ENCODE measurements at regions not wholly inside any gene's neighbourhood (a gene's known extent, or its start where the extent isn't known, plus 50 kb on each side); places are given as distances from the start of the nearest gene placed in this dataset.

GRCh38 chr3:127406309-127407025 lies 118.6 kb upstream of the PRR20G start:
- H3K4me1 ChIP-seq, result no peaks in the 10 kb centered on the region
- no peak overlapping the region for H3K27ac ChIP-seq
- H3K36me3 ChIP-seq, result no peaks in the 10 kb centered on the region
- WGBS, 2 donors (ENCODE audit: low coverage in 1 of 2), result 73% methylated on average over 14 of the region's 14 CpGs; no CpG with 5 or more reads in 1 of the 2 donors
- H3K27me3 ChIP-seq, result peaks cover 18% of the 10 kb centered on the region
- in situ Hi-C loops (cut with MboI; ENCODE audit: low pct_ligation_motif_present in 1 of 4, low pct_unique_long_range_greater_than_20kb in 1 of 4, low sequenced_read_pairs in 3 of 4), result no loop called here
- intact Hi-C loops (cut with DNase I; ENCODE audit: low total_unique reads), result no loop called here
- H3K4me3 ChIP-seq, result no peak overlapping the region
- H3K9me3 ChIP-seq, result no peaks in the 10 kb centered on the region
- DNase-seq, result peak; percentile 8
- TF ChIP-seq EP300 (IDR thresholded peaks at IDR 0.05; ENCODE audit: low read depth), result no peak
- TF ChIP-seq CTCF (IDR thresholded peaks at IDR 0.05), result peak in 1 of 5 experiments; percentile 10

GRCh38 chr3:127405791-127406190 lies 117.9 kb upstream of the PRR20G start:
- 88% methylated on average over 10 of the region's 10 CpGs; no CpG with 5 or more reads in 1 of the 2 donors for WGBS, 2 donors (ENCODE audit: low coverage in 1 of 2)
- Histone ChIP-seq H3K9me3 (no peaks in the 10 kb centered on the region), H3K27me3 (peaks cover 18% of the 10 kb centered on the region), H3K4me3 (no peak overlapping the region), H3K27ac (no peak overlapping the region), H3K4me1 (no peaks in the 10 kb centered on the region), H3K36me3 (no peaks in the 10 kb centered on the region)
- intact Hi-C loops (cut with DNase I; ENCODE audit: low total_unique reads), result no loop called here
- in situ Hi-C loops (cut with MboI; ENCODE audit: low pct_ligation_motif_present in 1 of 4, low pct_unique_long_range_greater_than_20kb in 1 of 4, low sequenced_read_pairs in 3 of 4), result no loop called here
- TF ChIP-seq EP300 (IDR thresholded peaks at IDR 0.05; ENCODE audit: low read depth) (no peak), CTCF (IDR thresholded peaks at IDR 0.05) (no peak), POLR2AphosphoS5 (IDR thresholded peaks at IDR 0.05) (no peak), POLR2A (IDR thresholded peaks at IDR 0.05) (no peak)
- DNase-seq, result no peak

- Histone ChIP-seq H3K27me3 (peaks cover 18% of the 10 kb centered on the region), H3K9me3 (no peaks in the 10 kb centered on the region), H3K4me1 (no peaks in the 10 kb centered on the region), H3K36me3 (no peaks in the 10 kb centered on the region), H3K27ac (no peak overlapping the region), H3K4me3 (no peak overlapping the region)
- WGBS, 2 donors (ENCODE audit: low coverage in 1 of 2), result 76% methylated on average over 8 of the region's 8 CpGs; no CpG with 5 or more reads in 1 of the 2 donors
- intact Hi-C loops (cut with DNase I; ENCODE audit: low total_unique reads) (no loop called here), in situ Hi-C loops (cut with MboI; ENCODE audit: low pct_ligation_motif_present in 1 of 4, low pct_unique_long_range_greater_than_20kb in 1 of 4, low sequenced_read_pairs in 3 of 4) (no loop called here)
- DNase-seq, result no peak
- no peak for TF ChIP-seq EP300 (IDR thresholded peaks at IDR 0.05; ENCODE audit: low read depth)
- TF ChIP-seq POLR2AphosphoS5 (IDR thresholded peaks at IDR 0.05), result no peak
- TF ChIP-seq CTCF (IDR thresholded peaks at IDR 0.05), result no peak
- TF ChIP-seq POLR2A (IDR thresholded peaks at IDR 0.05), result no peak
Measured at GRCh38 chr3:127405010-127405598, 117.3 kb upstream of the PRR20G start.

GRCh38 chr3:127404221-127405009 lies 116.6 kb upstream of the PRR20G start:
- H3K27me3 ChIP-seq, result peaks cover 14% of the 10 kb centered on the region
- no peaks in the 10 kb centered on the region for H3K36me3 ChIP-seq
- H3K4me1 ChIP-seq, result no peaks in the 10 kb centered on the region
- no peak for DNase-seq
- H3K4me3 ChIP-seq, result no peak overlapping the region
- intact Hi-C loops (cut with DNase I; ENCODE audit: low total_unique reads) (no loop called here), in situ Hi-C loops (cut with MboI; ENCODE audit: low pct_ligation_motif_present in 1 of 4, low pct_unique_long_range_greater_than_20kb in 1 of 4, low sequenced_read_pairs in 3 of 4) (no loop called here)
- TF ChIP-seq POLR2AphosphoS5 (IDR thresholded peaks at IDR 0.05) (no peak), CTCF (IDR thresholded peaks at IDR 0.05) (no peak), POLR2A (IDR thresholded peaks at IDR 0.05) (no peak), EP300 (IDR thresholded peaks at IDR 0.05; ENCODE audit: low read depth) (no peak)
- WGBS, 2 donors (ENCODE audit: low coverage in 1 of 2), result 67 to 73% methylated on average over 1 to 8 of the region's 8 CpGs
- no peaks in the 10 kb centered on the region for H3K9me3 ChIP-seq
- H3K27ac ChIP-seq, result no peak overlapping the region
